Urothelium cell line (cell line): ENCODE measurements at regions not wholly inside any gene's neighbourhood (a gene's known extent, or its start where the extent isn't known, plus 50 kb on each side); places are given as distances from the start of the nearest gene placed in this dataset.

ENCODE experiments used
- DNase-seq: peaks from one replicate; pipeline ENCODE4 v3.0.0; 2011; ENCODE audit warnings: low spot score, mixed read lengths
- FAIRE-seq: peaks from 2 replicates; lab custom pipeline; 2011; peaks lifted over from hg19 to GRCh38; lab: Jason Lieb, UNC

DNA sequence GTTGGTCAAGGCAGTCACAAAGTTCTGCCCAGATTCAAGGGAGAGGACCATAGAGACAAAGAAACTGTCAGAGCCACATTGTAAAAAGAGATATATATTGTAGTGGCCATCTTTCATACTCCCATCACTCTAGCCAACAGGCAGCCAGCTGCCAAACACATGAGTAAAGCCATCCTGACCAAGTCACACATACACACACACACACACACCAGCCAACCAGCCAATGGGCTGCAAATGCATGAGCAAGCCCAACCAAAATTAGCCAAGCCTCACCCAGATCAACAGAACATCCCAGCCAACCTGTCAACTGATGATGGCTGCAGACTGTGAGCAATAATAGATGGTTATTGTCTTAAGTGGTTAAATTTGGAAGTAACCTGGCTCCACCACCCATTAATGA lies 120.7 kb downstream of the SEC16B start:
- DNase-seq (no peak), FAIRE-seq (no peak)

GRCh38 chr1:177848577-177848976 lies 121.3 kb downstream of the SEC16B start:
- DNase-seq (no peak), FAIRE-seq (no peak)

DNA sequence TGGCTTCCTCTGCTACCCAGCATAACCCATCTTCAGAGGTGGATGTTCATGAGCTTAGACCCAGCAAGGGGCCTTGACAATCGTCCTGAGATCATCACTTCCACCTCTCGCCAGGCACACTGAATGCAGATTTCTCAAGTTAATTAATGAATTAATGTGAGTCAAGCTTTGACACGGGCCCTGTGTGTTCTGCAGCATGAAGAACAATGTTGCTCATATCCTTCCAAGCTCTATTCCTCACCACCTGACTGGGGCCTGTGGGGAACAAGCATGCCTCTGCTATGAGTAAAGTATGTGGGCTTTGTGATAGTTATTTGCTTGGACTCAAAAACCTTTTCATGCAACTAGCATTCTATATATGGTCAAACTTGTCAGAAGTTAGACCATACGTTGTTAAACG lies 122.0 kb downstream of the SEC16B start:
- FAIRE-seq, result no peak
- no peak for DNase-seq

DNA sequence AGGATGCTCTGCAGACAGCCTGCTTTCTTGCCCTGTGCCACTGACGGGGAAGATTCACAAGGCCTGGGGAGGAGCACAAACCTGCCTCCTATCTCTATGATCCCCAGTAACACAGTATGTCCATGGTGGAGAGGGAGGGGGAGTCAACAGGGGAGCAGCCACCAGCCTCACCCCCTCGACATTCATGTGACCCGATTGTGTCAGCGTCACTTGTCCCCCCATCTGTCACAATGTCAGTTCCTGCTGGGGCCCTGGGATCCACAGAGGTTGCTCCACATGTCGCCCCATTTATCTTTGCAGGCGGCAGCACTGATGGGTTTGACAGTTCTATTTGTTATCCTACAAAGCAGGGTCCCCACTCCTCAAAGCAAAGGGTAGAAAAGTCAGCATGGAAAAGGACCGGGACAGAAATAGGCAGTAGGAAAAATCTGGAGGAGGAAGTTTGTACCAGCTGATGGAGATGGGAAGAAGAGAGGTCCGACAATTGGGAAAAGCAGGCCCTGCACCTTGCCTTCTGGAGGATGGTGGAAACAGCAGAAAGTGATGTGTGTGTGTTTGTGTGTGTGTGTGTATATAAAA lies 130.9 kb downstream of the SEC16B start:
- FAIRE-seq (no peak), DNase-seq (no peak)

DNA sequence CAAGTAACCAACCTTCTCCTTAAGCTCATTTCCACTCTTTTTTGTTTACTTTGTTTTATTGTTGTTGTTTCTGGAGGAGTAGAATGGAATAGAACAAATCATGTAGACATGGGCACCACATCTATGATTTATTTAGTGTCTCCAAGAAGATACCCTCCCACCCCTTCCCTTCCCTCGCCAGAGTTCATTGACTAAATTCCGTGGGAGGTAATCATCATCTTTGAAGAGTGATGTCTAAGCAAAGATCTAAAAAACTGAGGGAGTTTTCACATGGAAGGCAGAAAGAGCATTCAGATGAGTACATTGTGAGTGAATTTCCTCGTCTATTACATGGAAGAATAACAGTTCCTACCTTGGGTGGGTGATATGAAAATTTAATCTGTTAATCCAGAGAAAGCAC lies 136.2 kb downstream of the SEC16B start:
- FAIRE-seq, result no peak
- no peak for DNase-seq

GRCh38 chr1:177830531-177831135 lies 139.2 kb downstream of the SEC16B start:
- DNase-seq (no peak), FAIRE-seq (no peak)

GRCh38 chr1:177825276-177825901 lies 144.5 kb downstream of the SEC16B start:
- FAIRE-seq (no peak), DNase-seq (no peak)

GRCh38 chr1:177824508-177824982 lies 145.3 kb downstream of the SEC16B start:
- FAIRE-seq (no peak), DNase-seq (no peak)

DNA sequence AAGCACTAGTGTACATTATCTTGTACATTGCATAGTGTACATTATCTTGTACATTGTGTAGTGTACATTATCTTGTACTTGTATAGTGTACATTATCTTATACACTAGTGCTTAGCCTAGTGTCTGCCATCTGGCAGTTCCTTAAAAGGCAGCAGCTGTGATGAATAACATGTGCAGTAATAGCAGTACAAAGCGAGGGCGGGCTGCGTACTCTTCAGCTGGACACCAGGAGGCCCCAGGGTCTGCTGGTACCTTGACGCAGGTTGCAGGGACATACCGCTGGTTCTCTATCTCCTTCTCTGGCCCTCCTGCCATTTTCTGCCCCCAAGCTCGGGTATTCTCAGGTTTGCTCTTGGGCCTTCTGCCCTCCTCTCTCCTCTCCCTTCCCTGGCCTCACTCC lies 149.6 kb downstream of the SEC16B start:
- no peak for FAIRE-seq
- DNase-seq, result no peak

- DNase-seq, result no peak
- no peak for FAIRE-seq
Measured at GRCh38 chr1:177817937-177818875, 151.7 kb downstream of the SEC16B start.

- FAIRE-seq, result no peak
Measured at GRCh38 chr1:177812650-177813049, 157.2 kb downstream of the SEC16B start.

DNA sequence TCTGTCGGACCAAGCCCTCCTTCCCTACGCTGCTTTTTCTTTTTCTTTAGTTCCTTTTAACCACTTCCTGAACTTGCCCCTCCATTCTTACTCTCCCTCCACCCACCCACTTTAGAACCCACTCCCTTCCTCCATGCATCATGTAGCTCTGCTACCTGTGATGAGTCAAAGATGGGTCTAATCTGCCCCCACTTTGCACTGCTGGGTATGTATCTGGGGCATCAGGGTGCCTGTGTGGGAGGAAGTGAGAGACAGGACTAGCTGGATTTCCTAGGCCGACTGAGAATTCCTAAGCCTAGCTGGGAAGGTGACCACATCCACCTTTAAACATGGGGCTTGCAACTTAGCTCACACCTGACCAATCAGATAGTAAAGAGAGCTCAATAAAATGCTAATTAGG lies 157.7 kb downstream of the SEC16B start:
- FAIRE-seq (no peak), DNase-seq (no peak)

More at GRCh38 chr1:177812650-177813049, 157.2 kb downstream of the SEC16B start:
- DNase-seq, result no peak

DNA sequence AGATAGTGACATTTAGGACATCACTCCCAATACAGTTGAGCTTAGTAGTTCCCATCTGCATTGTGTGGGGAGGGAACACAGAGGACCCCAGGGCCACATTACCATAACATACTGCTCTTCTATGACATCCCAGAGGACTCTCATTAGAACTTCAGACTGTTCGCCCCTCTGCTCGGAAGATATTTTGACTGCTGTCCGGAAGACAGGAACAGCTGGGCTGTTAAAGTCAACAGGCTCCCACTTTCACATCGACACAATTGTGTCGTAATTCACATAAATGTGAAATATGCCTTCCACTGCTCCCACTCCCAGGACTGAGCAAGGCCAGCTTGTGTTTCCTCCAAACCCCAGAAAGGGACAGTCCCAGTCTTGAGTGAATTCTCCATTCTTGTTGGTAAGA lies 158.4 kb downstream of the SEC16B start:
- DNase-seq (no peak), FAIRE-seq (no peak)

DNA sequence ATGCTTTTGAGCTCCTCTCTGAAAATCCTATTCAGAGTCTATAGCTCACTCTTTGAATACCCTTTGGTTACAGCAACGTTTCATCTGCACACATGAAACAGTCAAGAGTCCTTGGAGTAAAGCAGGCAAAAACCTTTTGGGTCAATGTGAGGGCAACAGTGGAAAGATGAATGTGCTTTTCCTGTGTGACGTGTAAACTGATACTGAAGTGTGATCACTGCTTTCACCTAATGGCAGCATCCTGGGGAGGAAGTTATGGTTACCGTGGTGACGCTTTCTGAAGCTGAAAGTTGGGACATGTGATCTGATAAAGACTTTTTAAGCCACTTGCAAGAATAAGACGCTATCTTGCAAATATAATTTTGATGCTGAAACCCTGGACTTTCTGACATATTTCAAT lies 160.0 kb downstream of the SEC16B start:
- DNase-seq, result no peak
- no peak for FAIRE-seq

GRCh38 chr1:177802304-177802703 lies 167.6 kb downstream of the SEC16B start:
- DNase-seq (no peak), FAIRE-seq (no peak)

DNA sequence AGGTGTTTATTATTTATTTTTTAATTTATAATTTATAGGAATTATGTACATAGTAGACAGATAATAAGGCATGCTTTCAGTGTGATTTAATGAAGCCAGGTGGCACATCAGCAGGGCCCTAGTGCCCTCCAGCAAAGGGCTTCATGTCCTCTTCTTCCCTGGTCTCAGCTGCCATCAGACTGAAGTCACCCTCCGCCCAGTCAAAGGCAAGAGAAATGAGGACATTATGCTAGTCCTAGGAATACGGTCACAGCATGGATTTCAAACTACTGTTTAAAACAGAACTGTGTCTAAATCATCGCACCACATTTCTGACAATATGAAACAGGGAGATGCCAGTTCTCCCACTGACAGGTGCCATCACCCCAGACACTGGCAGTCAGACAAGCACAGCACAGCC lies 168.1 kb downstream of the SEC16B start:
- DNase-seq, result no peak
- FAIRE-seq, result no peak

DNA sequence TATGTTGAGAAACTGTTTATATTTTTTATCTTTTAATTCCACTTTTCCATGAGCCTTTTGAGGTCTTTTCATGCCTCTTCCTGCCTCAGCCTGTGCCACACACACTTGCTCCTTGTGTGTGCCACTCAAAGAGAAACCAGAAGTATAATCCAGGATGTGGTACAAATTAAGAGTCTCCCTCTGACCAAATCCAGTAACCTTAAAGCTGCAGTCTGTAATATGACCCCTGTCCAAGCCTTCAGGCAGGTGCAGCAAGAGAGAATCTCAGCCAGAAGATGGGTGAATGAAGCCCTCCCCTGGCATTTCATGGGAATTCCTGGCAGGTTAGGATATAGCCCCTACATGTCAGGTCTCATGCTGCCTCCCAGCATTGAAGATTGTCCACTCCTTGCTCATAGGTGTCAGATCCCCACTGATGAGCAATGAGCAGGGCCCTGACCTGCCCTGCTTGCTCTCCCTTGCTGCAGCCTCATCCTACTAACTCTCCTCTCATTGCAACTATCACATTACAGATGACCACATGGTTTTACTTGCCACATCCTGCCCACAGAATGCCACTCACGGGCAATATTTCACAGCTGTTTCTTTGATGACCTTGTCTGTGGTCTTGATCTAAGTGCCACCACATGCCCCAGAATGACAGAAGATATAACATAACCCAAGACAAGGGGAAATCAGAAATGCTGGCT lies 169.3 kb downstream of the SEC16B start:
- DNase-seq (peak; percentile 56), FAIRE-seq (no peak)

GRCh38 chr1:177799746-177800145 lies 170.1 kb downstream of the SEC16B start:
- DNase-seq, result no peak
- FAIRE-seq, result no peak

GRCh38 chr1:177798614-177799013 lies 171.2 kb downstream of the SEC16B start:
- DNase-seq (no peak), FAIRE-seq (no peak)

DNA sequence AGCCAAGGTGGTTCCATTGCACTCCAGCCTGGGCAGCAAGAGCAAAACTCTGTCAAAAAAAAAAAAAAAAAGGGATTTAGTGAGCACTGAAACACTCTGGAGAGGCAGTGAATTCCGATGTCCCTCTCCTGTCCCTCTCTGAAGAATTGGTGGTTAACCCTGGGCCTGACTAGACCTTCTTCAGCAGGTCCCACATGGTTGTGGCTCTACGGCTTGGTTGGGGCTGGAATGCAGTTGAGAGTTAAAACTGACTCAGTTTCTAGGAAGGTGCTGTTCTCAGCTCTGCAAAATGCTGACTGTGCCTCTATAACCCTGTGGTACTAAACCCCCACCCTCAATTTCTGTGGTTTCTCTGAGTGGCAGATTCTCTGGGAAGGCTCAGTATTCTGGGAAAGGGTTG lies 173.3 kb downstream of the SEC16B start:
- DNase-seq (no peak), FAIRE-seq (no peak)
